ENCODE measurements at regions not wholly inside any gene's neighbourhood (a gene's known extent, or its start where the extent isn't known, plus 50 kb on each side); places are given as distances from the start of the nearest gene placed in this dataset.

DNA sequence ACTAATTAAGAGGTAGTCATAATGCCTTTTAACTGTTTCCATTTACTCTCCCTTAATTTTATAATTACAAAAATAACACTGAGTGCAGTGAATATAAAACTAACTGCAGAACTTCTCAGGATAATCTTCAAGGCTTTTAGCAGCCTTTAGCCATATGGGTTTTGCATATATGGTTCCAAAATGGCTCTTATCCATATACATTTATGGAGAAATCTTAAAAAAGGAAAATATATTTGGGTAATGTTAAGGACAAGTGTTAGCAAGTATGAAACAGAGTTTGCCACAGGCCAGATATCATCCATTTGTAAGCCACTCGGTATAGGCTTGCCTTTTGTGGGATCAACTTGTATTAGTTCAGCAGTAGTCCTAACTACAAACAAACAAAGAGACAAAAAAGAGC is 423.4 kb downstream of the PDHA2 start:
- H3K27ac Mint-ChIP-seq: no peak overlapping the region
- 86 to 100% methylated on average over 1 of the region's 1 CpG for WGBS, 2 experiments (ENCODE audit: insufficient coverage in 1 of 2, insufficient read length in 1 of 2)
- TF ChIP-seq, protein P1, sequence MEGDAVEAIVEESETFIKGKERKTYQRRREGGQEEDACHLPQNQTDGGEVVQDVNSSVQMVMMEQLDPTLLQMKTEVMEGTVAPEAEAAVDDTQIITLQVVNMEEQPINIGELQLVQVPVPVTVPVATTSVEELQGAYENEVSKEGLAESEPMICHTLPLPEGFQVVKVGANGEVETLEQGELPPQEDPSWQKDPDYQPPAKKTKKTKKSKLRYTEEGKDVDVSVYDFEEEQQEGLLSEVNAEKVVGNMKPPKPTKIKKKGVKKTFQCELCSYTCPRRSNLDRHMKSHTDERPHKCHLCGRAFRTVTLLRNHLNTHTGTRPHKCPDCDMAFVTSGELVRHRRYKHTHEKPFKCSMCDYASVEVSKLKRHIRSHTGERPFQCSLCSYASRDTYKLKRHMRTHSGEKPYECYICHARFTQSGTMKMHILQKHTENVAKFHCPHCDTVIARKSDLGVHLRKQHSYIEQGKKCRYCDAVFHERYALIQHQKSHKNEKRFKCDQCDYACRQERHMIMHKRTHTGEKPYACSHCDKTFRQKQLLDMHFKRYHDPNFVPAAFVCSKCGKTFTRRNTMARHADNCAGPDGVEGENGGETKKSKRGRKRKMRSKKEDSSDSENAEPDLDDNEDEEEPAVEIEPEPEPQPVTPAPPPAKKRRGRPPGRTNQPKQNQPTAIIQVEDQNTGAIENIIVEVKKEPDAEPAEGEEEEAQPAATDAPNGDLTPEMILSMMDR (conservative IDR thresholded peaks at IDR 0.05): no peak

GRCh38 chr4:96264941-96265463 is 425.1 kb downstream of the PDHA2 start:
- no peak overlapping the region for H3K9ac ChIP-seq (ENCODE audit: extremely low read depth, low read length, poor library complexity, severe bottlenecking)
- WGBS, 2 experiments (ENCODE audit: insufficient coverage in 1 of 2, insufficient read length in 1 of 2): 91% methylated on average over 2 of the region's 2 CpGs; no CpG with 5 or more reads in 1 of the 2 experiments
- H3K27ac Mint-ChIP-seq: no peak overlapping the region
- H3K4me3 Mint-ChIP-seq: no peak overlapping the region
- H3K27ac ChIP-seq (ENCODE audit: low read depth, low read length): no peak overlapping the region
- peaks cover 14% of the 10 kb centered on the region for H3K9me3 Mint-ChIP-seq
- no peaks in the 10 kb centered on the region for H3K36me3 Mint-ChIP-seq (ENCODE audit: low read depth)
- TF ChIP-seq, protein P1 (conservative IDR thresholded peaks at IDR 0.05): no peak
- no peaks in the 10 kb centered on the region for H3K27me3 Mint-ChIP-seq (ENCODE audit: insufficient read depth)
- H3K9me3 ChIP-seq (ENCODE audit: control insufficient read depth, low read length): peaks cover 22% of the 10 kb centered on the region
- H3K36me3 ChIP-seq (ENCODE audit: control insufficient read depth, insufficient read depth, low read length): no peaks in the 10 kb centered on the region
- peaks cover 19% of the 10 kb centered on the region for H3K4me1 Mint-ChIP-seq
- no peaks in the 10 kb centered on the region for H3K27me3 ChIP-seq (ENCODE audit: control insufficient read depth, insufficient read depth, low read length, poor library complexity, severe bottlenecking)
- no peak for DNase-seq
- no peaks in the 10 kb centered on the region for H3K4me1 ChIP-seq (ENCODE audit: control insufficient read depth, insufficient read depth, low read length)
- no peak overlapping the region for H3K4me3 ChIP-seq (ENCODE audit: low read length)

More for the DNA sequence above, 423.4 kb downstream of the PDHA2 start:
- Mint-ChIP-seq H3K36me3 (ENCODE audit: low read depth) (no peaks in the 10 kb centered on the region), H3K27me3 (ENCODE audit: insufficient read depth) (no peaks in the 10 kb centered on the region), H3K9me3 (peaks cover 14% of the 10 kb centered on the region), H3K4me1 (peaks cover 21% of the 10 kb centered on the region), H3K4me3 (no peak overlapping the region)
- Histone ChIP-seq H3K9ac (ENCODE audit: extremely low read depth, low read length, poor library complexity, severe bottlenecking) (no peak overlapping the region), H3K9me3 (ENCODE audit: control insufficient read depth, low read length) (peaks cover 22% of the 10 kb centered on the region), H3K4me3 (ENCODE audit: low read length) (no peak overlapping the region), H3K27ac (ENCODE audit: low read depth, low read length) (no peak overlapping the region), H3K27me3 (ENCODE audit: control insufficient read depth, insufficient read depth, low read length, poor library complexity, severe bottlenecking) (no peaks in the 10 kb centered on the region), H3K36me3 (ENCODE audit: control insufficient read depth, insufficient read depth, low read length) (no peaks in the 10 kb centered on the region), H3K4me1 (ENCODE audit: control insufficient read depth, insufficient read depth, low read length) (no peaks in the 10 kb centered on the region)
- DNase-seq: no peak

- Mint-ChIP-seq H3K9me3 (no peaks in the 10 kb centered on the region), H3K27me3 (ENCODE audit: insufficient read depth) (no peaks in the 10 kb centered on the region), H3K36me3 (ENCODE audit: low read depth) (no peaks in the 10 kb centered on the region), H3K27ac (peak overlapping the region; percentile 75), H3K4me3 (no peak overlapping the region), H3K4me1 (peaks cover 37% of the 10 kb centered on the region)
- Histone ChIP-seq H3K27me3 (ENCODE audit: control insufficient read depth, insufficient read depth, low read length, poor library complexity, severe bottlenecking) (no peaks in the 10 kb centered on the region), H3K36me3 (ENCODE audit: control insufficient read depth, insufficient read depth, low read length) (no peaks in the 10 kb centered on the region), H3K9me3 (ENCODE audit: control insufficient read depth, low read length) (no peaks in the 10 kb centered on the region), H3K4me1 (ENCODE audit: control insufficient read depth, insufficient read depth, low read length) (peaks cover 17% of the 10 kb centered on the region), H3K27ac (ENCODE audit: low read depth, low read length) (no peak overlapping the region), H3K9ac (ENCODE audit: extremely low read depth, low read length, poor library complexity, severe bottlenecking) (no peak overlapping the region), H3K4me3 (ENCODE audit: low read length) (peak overlapping the region; percentile 44)
- 56 to 57% methylated on average over 5 of the region's 5 CpGs for WGBS, 2 experiments (ENCODE audit: insufficient coverage in 1 of 2, insufficient read length in 1 of 2)
- peak; percentile 45 for DNase-seq
- TF ChIP-seq, protein P1 (conservative IDR thresholded peaks at IDR 0.05): no peak
Measured at GRCh38 chr4:96293806-96294205, 453.9 kb downstream of the PDHA2 start.
